Testis (tissue), 2 donors: ENCODE measurements at regions not wholly inside any gene's neighbourhood (a gene's known extent, or its start where the extent isn't known, plus 50 kb on each side); places are given as distances from the start of the nearest gene placed in this dataset.

Experiments
- DNase-seq: peaks from one replicate; pipeline ENCODE4 v3.0.0-alpha.2; 2019
- H3K27ac ChIP-seq, 2 donors: fragments of 200-600 bp; sonication (generic); one replicate each; pipeline ENCODE4 v1.5.1; 2019
- H3K27me3 ChIP-seq: fragments of 200-600 bp; sonication (generic); one replicate; pipeline ENCODE4 v1.5.1; 2019
- H3K36me3 ChIP-seq: fragments of 200-600 bp; sonication (generic); one replicate; pipeline ENCODE4 v1.5.1; 2017; ENCODE audit warnings: low read depth; ENCODE audit errors: missing control alignments
- H3K4me1 ChIP-seq: fragments of 200-600 bp; sonication (generic); one replicate; pipeline ENCODE4 v1.5.1; 2019
- H3K4me3 ChIP-seq, 2 donors: fragments of 200-600 bp; sonication (generic); one replicate each; pipeline ENCODE4 v1.5.1; 2017 to 2019
- H3K9me3 ChIP-seq: fragments of 200-600 bp; sonication (generic); one replicate; pipeline ENCODE4 v1.5.1; 2017
- POLR2A ChIP-seq: fragments of 450-650 bp; IDR thresholded peaks from one replicate; pipeline ENCODE4 v1.6.1; 2017; ENCODE audit warnings: antibody characterized with exemption, mild to moderate bottlenecking, moderate library complexity
- WGBS, 2 donors: methylation state at CpG; one replicate each; pipeline ENCODE4 v1.1.5; 2018; 5-methylcytosine and 5-hydroxymethylcytosine counted together
- intact Hi-C: fragments of 100-400 bp; cut with DNase I; formaldehyde crosslinking; loops from one replicate; pipeline ENCODE4 v1.15.1; 2023; ENCODE audit warnings: low total_unique reads
- TF ChIP-seq, protein P1 (sequence below), 3 experiments: fragments of 450-650 bp in 2 of 3; fragments of 200-600 bp in 1 of 3; sonication (generic) in 1 of 3; IDR thresholded peaks; one replicate each; pipeline ENCODE4 v1.5.1; 2016 to 2019; ENCODE audit warnings: antibody characterized with exemption in 3 of 3, mild to moderate bottlenecking in 2 of 3, moderate library complexity in 1 of 3

DNA sequence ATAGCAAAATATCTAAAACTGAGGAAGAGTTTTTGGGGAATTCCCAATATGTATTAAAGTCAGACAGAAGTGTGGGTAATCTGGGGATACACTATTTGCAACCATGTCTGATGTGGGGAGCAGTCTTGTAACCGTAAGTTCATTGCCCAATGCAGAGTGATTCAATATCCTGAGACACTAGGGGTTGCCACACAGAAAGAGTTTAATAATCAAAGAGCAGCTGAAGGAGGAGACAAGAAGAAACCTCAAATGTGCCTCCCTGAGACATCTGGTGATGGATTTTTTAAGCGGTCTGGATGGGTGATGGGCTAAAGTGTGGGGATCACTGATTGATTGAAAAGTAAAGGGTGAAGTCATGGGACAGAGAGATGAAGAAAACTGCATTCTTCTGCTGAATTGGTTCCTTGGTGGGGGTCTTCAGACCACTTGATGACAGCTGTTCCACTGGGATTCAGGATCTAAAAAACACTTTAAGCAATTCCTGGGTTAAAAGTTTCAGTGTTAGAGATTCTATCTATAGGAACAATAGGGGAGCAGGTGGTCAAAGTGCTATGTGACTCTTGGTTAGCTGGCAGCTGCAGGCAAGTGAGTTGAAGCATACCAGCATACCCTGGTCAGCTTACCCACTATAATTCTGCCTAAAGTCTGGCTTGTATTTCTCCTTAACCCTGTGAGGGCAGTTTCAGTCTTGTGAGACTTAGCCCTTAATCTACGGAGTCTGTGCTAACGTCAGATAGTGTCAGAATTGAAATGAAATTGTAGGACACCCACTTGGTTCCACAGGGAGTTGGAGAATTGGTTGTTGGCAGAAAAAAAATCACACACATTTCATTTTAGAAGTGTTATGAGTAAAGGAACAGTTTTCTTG is 425.9 kb upstream of the TGFBR2 start:
- H3K27ac ChIP-seq = no peak overlapping the region
- no peaks in the 10 kb centered on the region for H3K9me3 ChIP-seq
- H3K4me1 ChIP-seq = no peaks in the 10 kb centered on the region
- intact Hi-C loops = no loop called here
- no peak for DNase-seq
- H3K36me3 ChIP-seq = no peaks in the 10 kb centered on the region
- H3K4me3 ChIP-seq = no peak overlapping the region
- no peaks in the 10 kb centered on the region for H3K27me3 ChIP-seq
- WGBS, 2 donors = 66% methylated on average over 4 of the region's 4 CpGs
- TF ChIP-seq POLR2A = no peak
- TF ChIP-seq, protein P1, sequence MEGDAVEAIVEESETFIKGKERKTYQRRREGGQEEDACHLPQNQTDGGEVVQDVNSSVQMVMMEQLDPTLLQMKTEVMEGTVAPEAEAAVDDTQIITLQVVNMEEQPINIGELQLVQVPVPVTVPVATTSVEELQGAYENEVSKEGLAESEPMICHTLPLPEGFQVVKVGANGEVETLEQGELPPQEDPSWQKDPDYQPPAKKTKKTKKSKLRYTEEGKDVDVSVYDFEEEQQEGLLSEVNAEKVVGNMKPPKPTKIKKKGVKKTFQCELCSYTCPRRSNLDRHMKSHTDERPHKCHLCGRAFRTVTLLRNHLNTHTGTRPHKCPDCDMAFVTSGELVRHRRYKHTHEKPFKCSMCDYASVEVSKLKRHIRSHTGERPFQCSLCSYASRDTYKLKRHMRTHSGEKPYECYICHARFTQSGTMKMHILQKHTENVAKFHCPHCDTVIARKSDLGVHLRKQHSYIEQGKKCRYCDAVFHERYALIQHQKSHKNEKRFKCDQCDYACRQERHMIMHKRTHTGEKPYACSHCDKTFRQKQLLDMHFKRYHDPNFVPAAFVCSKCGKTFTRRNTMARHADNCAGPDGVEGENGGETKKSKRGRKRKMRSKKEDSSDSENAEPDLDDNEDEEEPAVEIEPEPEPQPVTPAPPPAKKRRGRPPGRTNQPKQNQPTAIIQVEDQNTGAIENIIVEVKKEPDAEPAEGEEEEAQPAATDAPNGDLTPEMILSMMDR (IDR thresholded peaks at IDR 0.05) = no peak

- 48 to 55% methylated on average over 1 of the region's 1 CpG for WGBS, 2 donors
- intact Hi-C loops = no loop called here
Observed at GRCh38 chr3:30181178-30181465, 425.3 kb upstream of the TGFBR2 start.

DNA sequence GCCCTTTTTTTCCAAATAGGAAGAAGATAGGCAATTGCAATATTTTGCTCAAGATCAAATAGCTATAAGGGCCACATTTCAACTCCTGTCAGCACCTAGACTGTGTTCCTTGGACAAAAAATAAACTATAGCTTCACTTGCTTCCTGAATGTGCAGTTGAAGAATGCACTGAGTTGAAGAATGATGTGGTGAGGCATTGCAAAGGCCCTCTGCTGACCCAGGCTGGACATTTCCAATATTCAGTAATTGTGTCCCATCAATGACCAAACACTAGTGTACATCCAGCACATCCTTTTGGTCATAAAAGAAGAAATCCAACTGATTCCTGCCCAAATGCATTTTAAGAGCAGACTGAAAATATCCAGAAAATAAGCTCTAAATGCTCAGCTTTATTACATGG is 424.8 kb upstream of the TGFBR2 start:
- no peak overlapping the region for H3K27ac ChIP-seq
- H3K36me3 ChIP-seq = no peaks in the 10 kb centered on the region
- no peak for DNase-seq
- intact Hi-C loops = no loop called here
- H3K4me1 ChIP-seq = no peaks in the 10 kb centered on the region
- no peaks in the 10 kb centered on the region for H3K27me3 ChIP-seq
- no peak overlapping the region for H3K4me3 ChIP-seq
- TF ChIP-seq, protein P1 (IDR thresholded peaks at IDR 0.05) = no peak
- no peak for TF ChIP-seq POLR2A
- H3K9me3 ChIP-seq = no peaks in the 10 kb centered on the region

More at GRCh38 chr3:30181178-30181465, 425.3 kb upstream of the TGFBR2 start:
- Histone ChIP-seq H3K36me3 (no peaks in the 10 kb centered on the region), H3K4me1 (no peaks in the 10 kb centered on the region), H3K4me3 (no peak overlapping the region), H3K27ac (no peak overlapping the region), H3K27me3 (no peaks in the 10 kb centered on the region), H3K9me3 (no peaks in the 10 kb centered on the region)
- no peak for DNase-seq
- TF ChIP-seq, protein P1 (IDR thresholded peaks at IDR 0.05) = no peak
- no peak for TF ChIP-seq POLR2A

GRCh38 chr3:30183421-30183820 is 423.0 kb upstream of the TGFBR2 start:
- no peaks in the 10 kb centered on the region for H3K27me3 ChIP-seq
- no peaks in the 10 kb centered on the region for H3K36me3 ChIP-seq
- TF ChIP-seq POLR2A = no peak
- TF ChIP-seq, protein P1 (IDR thresholded peaks at IDR 0.05) = no peak
- H3K4me1 ChIP-seq = no peaks in the 10 kb centered on the region
- WGBS, 2 donors = 88 to 94% methylated on average over 2 of the region's 2 CpGs
- no peak overlapping the region for H3K4me3 ChIP-seq
- no peak for DNase-seq
- H3K27ac ChIP-seq = peak overlapping the region; percentile 37 to 45
- no peaks in the 10 kb centered on the region for H3K9me3 ChIP-seq
- intact Hi-C loops = no loop called here
